ENCODE measurements at regions not wholly inside any gene's neighbourhood (a gene's known extent, or its start where the extent isn't known, plus 50 kb on each side); places are given as distances from the start of the nearest gene placed in this dataset.

GRCh38 chr3:70120357-70120966, 120.9 kb downstream of the SAMMSON start:
- Histone ChIP-seq H3K27ac (ENCODE audit: insufficient read depth, low read length, poor library complexity, severe bottlenecking) (no peak overlapping the region), H3K4me1 (ENCODE audit: control insufficient read depth, insufficient read depth, low read length, poor library complexity, severe bottlenecking) (no peaks in the 10 kb centered on the region), H3K9me3 (ENCODE audit: control insufficient read depth in 2 of 2, low read length in 2 of 2) (no peaks in the 10 kb centered on the region), H3K27me3 (ENCODE audit: control insufficient read depth, insufficient read depth, low read length) (no peaks in the 10 kb centered on the region), H3K36me3 (ENCODE audit: control insufficient read depth, insufficient read depth, low read length) (no peaks in the 10 kb centered on the region), H3K4me3 (ENCODE audit: low read depth, low read length) (no peak overlapping the region)
- ATAC-seq (ENCODE audit: low read depth in 2 of 2) (no peak), DNase-seq (peak; percentile 12 to 73 (median 17))
- Mint-ChIP-seq H3K9me3 (no peaks in the 10 kb centered on the region), H3K4me3 (peak overlapping the region in 1 of 4 donors; percentile 38), H3K4me1 (no peaks in the 10 kb centered on the region), H3K27ac (no peak overlapping the region), H3K27me3 (peaks cover 6% of the 10 kb centered on the region), H3K36me3 (no peaks in the 10 kb centered on the region)

- DNase-seq (no peak), ATAC-seq (ENCODE audit: low read depth in 2 of 2) (no peak)
- Histone ChIP-seq H3K36me3 (ENCODE audit: control insufficient read depth, insufficient read depth, low read length) (no peaks in the 10 kb centered on the region), H3K9me3 (ENCODE audit: control insufficient read depth in 2 of 2, low read length in 2 of 2) (no peaks in the 10 kb centered on the region), H3K27ac (ENCODE audit: insufficient read depth, low read length, poor library complexity, severe bottlenecking) (no peak overlapping the region), H3K4me1 (ENCODE audit: control insufficient read depth, insufficient read depth, low read length, poor library complexity, severe bottlenecking) (no peaks in the 10 kb centered on the region), H3K4me3 (ENCODE audit: low read depth, low read length) (no peak overlapping the region), H3K27me3 (ENCODE audit: control insufficient read depth, insufficient read depth, low read length) (peaks cover 3% of the 10 kb centered on the region)
- Mint-ChIP-seq H3K4me3 (no peak overlapping the region), H3K27ac (no peak overlapping the region), H3K27me3 (peaks cover 6% of the 10 kb centered on the region), H3K4me1 (no peaks in the 10 kb centered on the region), H3K36me3 (no peaks in the 10 kb centered on the region), H3K9me3 (peaks cover 0 to 2% (median 0%) of the 10 kb centered on the region in 7 donors)
Observed at GRCh38 chr3:70127192-70127591, 127.7 kb downstream of the SAMMSON start.

DNA sequence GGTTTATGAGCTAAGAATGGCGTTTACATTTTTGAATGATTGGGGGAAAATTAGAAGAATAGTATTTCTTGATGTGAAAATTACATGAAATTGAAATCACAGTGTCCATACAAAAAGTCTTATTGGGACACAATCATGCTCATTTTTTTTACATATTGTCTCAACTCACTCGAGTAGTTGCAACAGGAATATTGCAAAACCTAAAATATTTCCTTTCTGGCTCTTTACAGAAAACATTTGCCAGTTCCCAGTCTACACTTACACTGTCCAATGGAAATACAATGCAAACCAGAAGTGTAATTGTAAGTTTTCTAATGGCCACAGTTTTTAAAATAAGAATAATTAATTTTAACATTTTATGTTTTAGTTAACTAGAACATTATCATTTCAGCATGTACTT, 137.8 kb downstream of the SAMMSON start:
- Histone ChIP-seq H3K9me3 (ENCODE audit: control insufficient read depth in 2 of 2, low read length in 2 of 2) (no peaks in the 10 kb centered on the region), H3K36me3 (ENCODE audit: control insufficient read depth, insufficient read depth, low read length) (no peaks in the 10 kb centered on the region), H3K27ac (ENCODE audit: insufficient read depth, low read length, poor library complexity, severe bottlenecking) (no peak overlapping the region), H3K4me3 (ENCODE audit: low read depth, low read length) (no peak overlapping the region), H3K27me3 (ENCODE audit: control insufficient read depth, insufficient read depth, low read length) (no peaks in the 10 kb centered on the region), H3K4me1 (ENCODE audit: control insufficient read depth, insufficient read depth, low read length, poor library complexity, severe bottlenecking) (no peaks in the 10 kb centered on the region)
- no peaks in the 10 kb centered on the region for H3K4me1 Mint-ChIP-seq
- DNase-seq, result no peak
- no peaks in the 10 kb centered on the region for H3K36me3 Mint-ChIP-seq
- ATAC-seq (ENCODE audit: low read depth in 2 of 2), result no peak
- peaks cover 4% of the 10 kb centered on the region for H3K27me3 Mint-ChIP-seq
- no peak overlapping the region for H3K27ac Mint-ChIP-seq
- H3K4me3 Mint-ChIP-seq, result no peak overlapping the region
- H3K9me3 Mint-ChIP-seq, result peaks cover 0 to 2% (median 0%) of the 10 kb centered on the region in 7 donors

GRCh38 chr3:70138606-70139005, 139.1 kb downstream of the SAMMSON start:
- no peak for ATAC-seq (ENCODE audit: low read depth in 2 of 2)
- H3K9me3 ChIP-seq (ENCODE audit: control insufficient read depth in 2 of 2, low read length in 2 of 2), result no peaks in the 10 kb centered on the region
- H3K27ac ChIP-seq (ENCODE audit: insufficient read depth, low read length, poor library complexity, severe bottlenecking), result no peak overlapping the region
- Mint-ChIP-seq H3K4me3 (no peak overlapping the region), H3K27me3 (peaks cover 4% of the 10 kb centered on the region), H3K9me3 (peaks cover 0 to 1% (median 0%) of the 10 kb centered on the region in 7 donors), H3K4me1 (no peaks in the 10 kb centered on the region), H3K27ac (no peak overlapping the region), H3K36me3 (no peaks in the 10 kb centered on the region)
- H3K36me3 ChIP-seq (ENCODE audit: control insufficient read depth, insufficient read depth, low read length), result no peaks in the 10 kb centered on the region
- H3K27me3 ChIP-seq (ENCODE audit: control insufficient read depth, insufficient read depth, low read length), result no peaks in the 10 kb centered on the region
- DNase-seq, result no peak
- H3K4me3 ChIP-seq (ENCODE audit: low read depth, low read length), result no peak overlapping the region
- H3K4me1 ChIP-seq (ENCODE audit: control insufficient read depth, insufficient read depth, low read length, poor library complexity, severe bottlenecking), result no peaks in the 10 kb centered on the region

All from CD4-positive, CD25-positive, alpha-beta regulatory T cell (primary cell).